Right renal pelvis (tissue), 4 donors: ENCODE measurements at regions not wholly inside any gene's neighbourhood (a gene's known extent, or its start where the extent isn't known, plus 50 kb on each side); places are given as distances from the start of the nearest gene placed in this dataset.
A peak's percentile ranks its signal among the peaks of the same experiment; 100 is the strongest.
"Not testable (repeated sequence)": the region's sequence is repeated elsewhere in the genome, so short reads cannot be mapped to it uniquely, and the experiment has no call there.

ENCODE experiments used
- DNase-seq, 4 donors: peaks; one replicate each; pipeline ENCODE4 v3.0.0-alpha.2; 2013; ENCODE audit warnings: low read depth in 4 of 4, low spot score in 3 of 4, missing footprints in 1 of 4

DNA sequence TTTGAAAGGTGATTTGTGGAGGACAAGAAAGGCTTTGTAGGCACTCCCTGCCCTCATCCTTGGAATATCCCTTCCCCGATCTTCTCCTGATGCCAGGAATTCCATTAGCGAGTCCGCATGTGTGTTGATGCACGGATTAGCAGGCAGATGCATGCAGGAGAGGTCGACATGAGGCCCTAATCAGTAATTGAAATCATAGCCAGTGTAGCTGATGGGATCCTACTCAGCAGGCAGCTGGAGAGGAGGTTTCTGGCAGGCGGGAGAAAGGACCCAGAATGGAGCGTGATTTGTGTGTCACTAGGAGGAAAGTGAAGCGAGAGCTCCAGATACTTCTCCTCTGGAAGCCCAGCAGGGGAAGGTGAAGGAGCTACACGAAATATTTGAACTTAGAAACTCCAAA, 196.3 kb upstream of the CDH11 start:
- DNase-seq: no peak

DNA sequence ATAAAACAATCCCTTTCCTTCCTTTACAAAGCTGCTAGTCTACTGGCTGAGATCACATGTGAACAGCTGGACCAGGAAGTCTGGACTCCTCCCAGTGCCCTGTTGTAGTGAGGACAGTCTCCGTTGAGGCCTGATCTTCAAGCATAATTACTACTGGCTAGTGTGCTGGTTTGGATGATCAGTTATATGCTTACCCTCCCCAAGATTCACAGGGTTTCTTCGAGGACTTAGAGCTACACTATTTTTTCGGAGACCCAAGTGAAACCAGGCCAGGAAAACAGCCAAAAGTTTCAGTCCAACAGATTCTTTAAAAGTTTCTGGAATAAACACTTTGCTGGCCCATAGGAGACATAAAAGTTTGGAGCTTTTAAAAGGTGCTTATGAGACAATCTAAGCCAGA, 194.9 kb upstream of the CDH11 start:
- no peak for DNase-seq

DNA sequence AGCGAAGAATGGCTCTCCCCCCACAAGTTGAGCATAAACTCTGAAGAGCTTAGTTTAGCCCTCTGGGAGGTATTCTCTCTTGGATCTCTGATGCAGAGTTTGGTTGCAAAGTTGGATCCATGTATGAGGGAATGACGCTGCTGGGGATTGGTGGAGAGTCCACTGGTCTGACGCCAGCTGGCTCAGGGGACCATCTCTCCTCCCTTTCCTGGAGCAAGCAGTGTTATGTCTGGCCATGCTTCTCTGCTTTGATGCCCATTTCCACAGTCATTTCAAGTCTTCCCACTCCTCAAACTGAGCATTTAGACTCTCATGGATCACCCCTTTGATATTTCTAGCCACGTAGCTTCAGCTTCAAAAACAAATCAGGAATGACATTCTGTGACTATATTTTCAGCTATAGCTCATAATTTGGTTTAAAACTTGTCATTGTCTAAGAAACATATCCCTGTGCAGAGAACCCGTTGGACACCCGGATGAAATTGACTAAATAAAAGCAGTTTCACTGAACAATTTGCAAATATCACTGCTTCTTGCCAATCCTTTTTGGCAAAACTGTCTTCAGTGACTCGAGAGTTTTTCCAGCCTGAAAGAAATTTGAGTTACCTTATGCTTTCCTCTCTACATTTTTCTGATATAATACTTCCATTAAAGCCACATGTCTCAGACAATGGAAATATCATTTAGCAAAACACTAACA, 193.4 kb upstream of the CDH11 start:
- DNase-seq: no peak

DNA sequence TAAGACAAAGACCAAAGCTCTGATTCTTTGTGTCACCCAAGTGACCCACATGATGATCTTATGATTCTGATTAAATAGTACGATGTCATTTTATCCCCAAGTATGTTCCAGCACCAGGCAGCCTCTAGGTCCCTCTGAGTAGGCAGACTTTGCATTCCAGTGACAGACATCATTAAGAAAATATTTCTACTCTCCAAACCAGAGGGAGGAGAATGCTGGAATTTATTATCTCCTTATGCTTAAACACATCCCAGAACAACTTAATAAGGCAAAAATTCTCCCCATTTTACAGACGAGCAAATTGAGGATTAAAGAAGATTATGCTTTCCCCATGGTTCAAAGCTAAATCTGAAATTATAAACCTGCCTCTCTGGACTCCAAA, 192.8 kb upstream of the CDH11 start:
- DNase-seq: no peak

DNA sequence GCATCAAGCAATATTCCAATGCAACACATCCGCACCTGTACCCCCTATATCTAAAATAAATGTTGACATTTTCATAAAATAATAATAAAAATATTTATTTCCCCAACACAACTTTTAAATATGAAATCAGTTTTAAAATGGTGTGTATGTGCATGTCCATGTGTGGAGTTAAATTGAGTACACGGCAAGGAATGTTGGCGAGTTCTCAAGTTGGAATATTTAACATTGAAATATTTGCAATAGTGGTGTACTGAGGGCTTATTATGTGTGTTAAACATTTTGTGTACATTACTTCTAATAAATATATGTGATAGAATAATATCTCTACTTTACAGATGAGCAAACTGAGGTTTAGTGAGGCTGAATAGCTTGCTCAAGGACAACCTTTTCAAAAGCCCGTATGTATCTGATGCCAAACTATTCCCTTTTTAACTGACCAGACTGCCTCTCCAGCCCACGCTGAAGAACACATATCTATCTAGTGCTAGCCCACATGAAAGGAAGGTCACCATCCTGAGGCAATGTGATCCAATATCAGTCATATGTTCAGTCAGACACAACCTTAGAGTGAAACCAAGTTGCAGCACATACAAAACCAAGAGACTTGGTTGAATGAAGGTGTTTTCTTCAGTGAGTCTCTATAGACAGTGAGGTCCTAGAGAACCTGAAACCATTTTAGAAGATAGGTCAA, 192.2 kb upstream of the CDH11 start:
- DNase-seq: no peak

DNA sequence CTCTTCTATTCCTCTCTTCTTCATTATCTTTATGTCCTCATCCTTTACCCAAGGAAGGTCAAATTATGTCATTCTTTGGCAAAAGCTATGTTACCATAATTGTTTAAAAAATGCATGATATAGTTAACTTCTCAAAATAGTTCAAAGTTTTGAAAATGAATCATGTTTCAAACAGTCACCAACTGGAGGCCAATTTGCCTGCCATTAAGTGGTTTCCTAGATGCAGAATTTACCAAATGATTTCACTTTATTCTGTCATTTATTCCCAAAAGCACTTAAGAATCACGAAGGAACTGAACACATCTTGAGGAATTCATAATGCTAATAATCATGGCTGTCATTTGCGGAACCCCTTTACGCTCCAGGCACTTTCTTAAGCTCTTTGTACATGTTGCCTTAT, 190.9 kb upstream of the CDH11 start:
- DNase-seq: no peak

DNA sequence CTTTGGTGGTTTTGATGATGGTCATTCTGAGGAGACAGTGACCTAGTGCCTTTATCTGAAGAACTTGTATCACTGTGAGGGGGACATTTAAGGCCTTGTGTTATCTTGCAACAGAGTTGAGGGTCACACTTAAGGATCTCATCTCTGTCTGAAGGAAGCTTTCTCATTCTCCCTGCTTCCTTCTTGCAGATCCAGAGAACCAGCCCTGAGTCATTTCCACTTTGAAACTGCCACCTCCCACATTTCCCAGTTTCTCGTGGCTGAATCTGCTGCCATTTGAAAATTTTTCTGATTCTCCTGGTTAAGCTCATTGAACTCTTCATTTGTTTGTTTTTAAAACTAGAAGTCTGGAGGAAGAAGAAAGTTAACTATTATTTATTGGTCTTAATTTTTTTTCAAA, 190.2 kb upstream of the CDH11 start:
- DNase-seq: no peak

DNA sequence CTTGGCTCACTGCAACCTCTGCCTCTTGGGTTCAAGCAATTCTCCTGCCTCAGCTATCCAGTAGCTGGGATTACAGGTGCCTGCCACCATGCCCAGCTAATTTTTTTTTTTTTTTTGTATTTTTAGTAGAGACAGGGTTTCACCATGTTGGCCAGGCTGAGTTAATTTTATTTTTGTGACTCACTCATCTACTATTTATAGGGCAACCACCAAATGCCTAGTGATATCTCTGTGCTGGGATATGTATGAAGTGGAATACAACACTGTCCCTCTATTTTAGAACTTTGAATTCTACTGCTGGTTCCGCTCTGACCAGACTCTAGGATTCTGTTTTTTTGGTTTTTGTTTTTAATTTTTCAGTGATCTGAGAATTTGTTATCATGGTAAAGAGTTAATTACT, 188.6 kb upstream of the CDH11 start:
- DNase-seq: not testable (repeated sequence)

DNA sequence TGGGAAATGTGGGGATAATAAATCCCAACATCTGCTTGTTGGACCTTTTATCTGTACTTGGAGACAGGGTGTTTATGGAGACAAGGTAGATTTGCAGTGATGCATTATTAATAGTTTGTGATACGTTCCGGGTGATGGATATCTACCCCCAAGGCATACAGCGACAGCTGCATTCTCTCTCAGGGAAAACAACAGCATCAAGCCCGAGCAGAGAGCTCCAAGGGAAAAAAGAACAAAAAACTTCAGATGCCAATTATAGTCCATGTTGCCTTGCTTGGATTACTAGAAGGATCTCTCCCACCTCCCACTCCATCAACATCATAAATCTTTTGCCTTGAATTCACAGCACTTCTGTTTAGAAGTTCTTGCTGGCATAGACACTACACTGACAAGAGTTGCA, 187.5 kb upstream of the CDH11 start:
- DNase-seq: peak in 3 of 4 donors; percentile 15 to 33 (median 20)

DNA sequence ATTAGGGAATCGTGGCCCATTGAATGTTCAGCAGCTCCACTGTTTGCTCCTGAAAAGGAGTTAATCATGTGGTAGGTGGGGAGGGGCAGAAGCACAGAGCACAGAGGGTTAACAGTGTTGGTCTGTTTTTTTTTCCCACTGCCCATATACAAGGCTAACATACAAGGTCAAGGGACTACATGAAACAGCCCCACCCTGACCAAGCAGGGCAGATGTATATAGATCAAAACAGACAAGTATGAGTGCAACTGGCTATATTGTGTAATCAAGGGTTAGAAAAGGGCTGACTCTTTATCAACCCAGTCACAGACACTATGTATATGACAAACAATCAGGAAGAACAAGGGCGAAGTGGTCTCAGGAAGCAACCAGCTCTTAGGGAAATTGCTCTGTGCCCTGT, 186.6 kb upstream of the CDH11 start:
- no peak for DNase-seq

DNA sequence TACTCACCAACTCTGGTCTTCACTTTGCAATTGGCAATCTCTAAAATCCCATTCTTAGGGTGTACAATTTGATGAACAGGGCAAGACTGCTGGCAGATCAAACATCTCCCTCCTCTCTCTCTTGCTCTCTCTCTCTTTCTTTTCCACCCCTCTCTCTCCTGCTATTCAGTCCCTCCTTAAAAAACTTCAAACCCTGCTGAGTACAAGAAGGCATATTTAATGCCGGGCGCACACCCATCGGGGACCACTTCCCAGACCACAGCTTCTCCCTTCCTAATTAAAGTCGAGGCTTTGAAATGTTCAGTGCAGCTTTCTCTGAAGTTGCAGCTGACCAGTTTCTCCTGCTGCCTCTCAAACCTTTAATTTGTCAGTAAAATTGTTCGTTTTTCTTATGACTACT, 185.4 kb upstream of the CDH11 start:
- no peak for DNase-seq

DNA sequence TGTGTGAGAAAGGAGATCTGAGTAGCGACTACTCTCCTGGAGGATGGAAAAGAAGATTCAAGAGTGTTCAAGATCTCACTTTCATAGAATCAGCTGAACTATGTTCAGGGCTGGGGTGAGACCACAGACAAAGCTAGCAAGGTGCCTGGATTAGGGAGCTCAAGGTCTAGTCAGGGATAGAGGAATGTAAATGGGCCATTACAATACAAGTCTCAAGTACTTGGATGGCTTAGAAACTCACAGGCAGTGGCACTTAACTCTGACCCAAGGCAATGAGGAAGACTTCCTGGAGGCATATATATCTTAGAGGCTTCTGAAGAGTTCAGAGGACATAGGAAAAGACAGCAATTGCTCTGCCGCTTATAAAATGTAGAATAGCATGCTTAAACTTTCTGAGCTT, 184.9 kb upstream of the CDH11 start:
- DNase-seq: no peak

DNA sequence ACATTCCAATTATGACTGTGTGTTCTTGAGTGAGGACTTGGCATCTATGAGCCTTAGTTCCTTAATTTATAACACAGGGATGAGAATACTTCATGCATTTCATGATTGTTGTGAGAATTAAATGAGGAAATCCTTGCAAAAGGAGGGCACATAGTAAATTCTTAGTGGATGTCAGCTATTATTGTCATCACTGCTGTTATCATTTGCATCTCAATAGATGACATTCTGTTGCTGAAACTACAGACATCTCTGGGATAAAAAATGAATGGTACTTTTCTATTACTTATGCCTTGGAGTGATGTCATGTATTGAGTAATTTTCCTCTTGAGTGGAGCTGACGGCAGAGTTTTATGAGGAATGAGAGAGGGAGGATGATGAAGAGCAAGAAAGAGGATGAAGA, 184.4 kb upstream of the CDH11 start:
- no peak for DNase-seq

DNA sequence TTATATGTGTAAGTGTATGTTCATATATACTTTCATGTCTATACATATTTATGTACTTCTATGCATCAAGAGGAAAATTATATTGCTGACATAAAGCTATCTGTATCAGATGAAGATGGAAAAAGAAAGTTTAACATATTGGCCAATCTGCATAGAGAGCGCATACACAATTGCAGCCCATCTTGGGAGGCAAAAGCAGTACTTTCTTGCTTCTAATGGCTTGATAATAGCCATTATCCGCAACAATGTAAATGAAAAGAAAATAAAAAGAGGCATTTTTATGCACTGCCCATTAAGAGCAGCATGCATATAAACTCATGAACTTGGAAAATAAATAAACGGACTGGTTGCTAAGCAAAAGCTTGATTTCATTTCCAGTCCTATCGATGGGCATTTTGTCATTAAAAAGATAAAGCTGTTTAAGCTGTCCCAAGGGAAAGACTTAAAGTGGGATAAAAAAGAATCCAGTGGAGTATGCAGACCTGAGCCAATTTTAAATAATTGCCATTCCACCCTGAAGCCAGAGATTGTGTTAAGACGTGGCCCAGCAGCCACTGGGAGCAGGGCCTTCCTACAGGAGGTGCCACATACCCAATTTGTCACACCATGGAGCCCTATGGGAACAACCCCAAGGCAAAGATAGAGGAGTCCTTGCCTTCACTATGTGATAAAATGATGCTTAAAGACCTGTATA, 183.6 kb upstream of the CDH11 start:
- DNase-seq: no peak

DNA sequence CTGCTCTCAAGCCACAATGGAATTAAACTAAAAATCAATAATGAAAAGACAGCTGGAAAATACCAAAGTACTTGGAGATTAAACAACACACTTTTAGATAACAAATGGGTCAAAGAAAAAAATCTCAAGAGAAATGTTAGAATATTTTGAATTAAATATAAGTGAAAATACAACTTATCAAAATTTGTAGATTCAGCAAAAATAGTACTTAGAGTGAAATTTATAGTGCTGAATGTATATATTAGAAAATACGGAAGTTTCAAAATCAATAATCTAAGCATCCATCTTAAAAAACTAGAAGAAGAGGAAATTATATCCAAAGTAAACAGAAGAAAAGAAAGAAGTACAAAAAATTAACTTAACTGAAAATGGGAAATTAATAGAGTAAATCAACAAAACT, 179.2 kb upstream of the CDH11 start:
- DNase-seq: no peak

DNA sequence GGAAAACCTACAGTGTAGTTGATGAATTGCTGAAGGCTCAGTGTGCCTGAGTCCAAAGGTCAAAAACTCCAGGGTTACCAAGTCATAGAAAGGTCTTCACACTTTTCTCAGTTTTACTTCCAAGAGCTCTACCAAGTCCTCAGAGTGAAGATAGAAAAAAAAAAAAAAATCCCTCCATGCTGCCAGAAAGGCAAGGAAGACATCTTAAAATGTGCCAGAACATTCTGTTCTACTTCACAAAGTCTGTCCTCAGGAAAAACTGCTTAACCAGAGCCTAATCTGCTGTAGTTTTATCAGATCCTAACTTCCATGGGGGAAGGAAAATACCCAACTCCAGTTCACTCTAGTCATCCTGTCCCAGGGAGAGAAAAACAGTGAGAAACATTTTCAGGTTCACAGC, 175.6 kb upstream of the CDH11 start:
- no peak for DNase-seq

DNA sequence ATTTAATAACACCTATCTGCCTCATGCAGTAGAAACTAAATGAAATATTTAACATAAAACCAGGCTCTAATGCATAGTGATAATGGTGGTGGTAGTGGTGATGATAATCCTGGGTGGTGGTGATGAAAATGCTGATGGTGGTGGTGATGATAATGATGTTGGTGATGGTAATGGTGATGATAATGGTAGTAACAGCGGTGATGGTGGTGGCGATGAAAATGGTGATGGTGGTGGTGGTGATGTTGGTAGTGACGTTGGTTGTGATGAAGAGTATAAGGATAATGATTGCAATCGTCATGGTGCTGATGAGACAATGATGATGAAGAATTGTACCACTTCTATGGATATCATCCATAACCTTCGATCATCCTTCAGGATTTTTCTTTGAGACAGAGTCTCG, 173.7 kb upstream of the CDH11 start:
- DNase-seq: no peak

DNA sequence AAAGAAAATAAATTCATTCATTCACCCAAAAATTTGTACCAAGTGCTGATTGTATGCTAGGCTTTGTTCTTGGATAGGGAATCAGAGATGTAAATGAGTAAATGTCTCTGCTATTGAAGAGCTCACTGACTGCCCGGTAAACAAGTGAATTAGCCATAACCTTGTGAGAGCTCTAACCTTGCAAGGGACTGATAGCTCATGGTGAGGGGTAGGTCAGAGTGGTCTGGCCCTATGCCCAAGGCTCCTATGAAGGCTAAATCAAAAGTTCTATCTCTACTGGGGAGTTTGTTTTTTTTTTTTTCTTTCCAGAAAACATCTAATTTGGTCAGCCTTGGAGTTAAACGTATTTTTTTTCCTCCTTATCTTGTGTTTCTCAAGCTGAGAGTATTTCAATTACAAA, 172.8 kb upstream of the CDH11 start:
- DNase-seq: no peak

DNA sequence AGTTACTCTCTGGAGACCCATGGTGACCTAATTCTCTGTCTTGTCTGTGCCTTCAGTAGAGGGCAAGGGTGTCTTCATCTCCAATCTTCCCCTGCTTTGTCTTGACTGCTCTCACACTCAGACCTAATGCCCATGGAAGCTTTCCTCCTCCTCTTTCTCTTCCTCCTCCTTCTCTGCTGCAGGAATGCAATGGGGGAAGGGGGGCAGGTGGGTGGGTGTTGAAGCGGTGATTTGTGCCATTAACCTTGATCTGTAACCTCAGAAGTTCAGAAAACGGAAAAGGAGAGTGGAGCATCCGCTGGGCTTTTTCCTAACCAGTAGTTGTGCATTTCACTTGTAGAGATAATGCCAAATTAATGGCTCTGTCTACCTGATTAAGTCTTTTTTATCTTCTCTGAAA, 172.3 kb upstream of the CDH11 start:
- no peak for DNase-seq

DNA sequence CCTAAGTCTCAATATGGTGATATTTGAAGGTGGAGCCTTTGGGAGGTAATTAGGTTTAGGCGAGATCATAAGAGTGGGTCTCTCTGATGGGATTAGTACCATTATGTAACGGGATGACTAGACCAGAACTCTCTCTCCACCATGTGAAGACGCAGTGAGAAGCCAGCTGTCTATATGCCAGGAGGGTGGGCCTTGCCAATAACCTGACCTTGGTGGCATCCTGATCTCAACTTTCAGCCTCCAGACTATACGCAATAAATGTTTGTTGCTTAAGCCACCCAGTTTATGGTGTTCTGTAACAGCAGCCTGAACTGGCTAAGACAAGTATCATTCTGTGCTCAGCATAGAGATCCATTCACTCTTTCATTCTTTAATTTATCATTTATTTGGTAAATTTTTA, 167.2 kb upstream of the CDH11 start:
- no peak for DNase-seq

DNA sequence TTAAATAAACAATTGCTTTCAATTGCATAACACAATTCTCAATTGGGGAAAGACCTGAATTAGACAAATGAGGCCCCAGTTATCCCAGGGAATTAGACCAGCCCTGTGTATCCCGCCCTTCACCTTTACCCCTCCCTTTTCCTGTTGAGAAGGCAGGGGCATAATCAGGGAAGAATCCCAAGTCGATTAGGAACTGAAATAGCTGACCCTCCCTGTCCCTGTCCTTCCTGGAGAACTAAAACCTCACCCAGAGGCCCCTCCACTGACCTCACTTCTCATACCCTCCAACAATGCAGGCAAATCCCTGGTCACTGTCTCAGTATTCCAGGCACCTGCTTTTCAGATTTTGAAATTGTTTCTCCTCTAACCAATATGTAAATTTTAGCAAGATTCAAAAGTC, 165.4 kb upstream of the CDH11 start:
- DNase-seq: no peak
